ENCODE measurements at regions not wholly inside any gene's neighbourhood (a gene's known extent, or its start where the extent isn't known, plus 50 kb on each side); places are given as distances from the start of the nearest gene placed in this dataset.

- peaks cover 25% of the 10 kb centered on the region for H3K4me1 ChIP-seq (ENCODE audit: insufficient read depth, low read length)
- no peak overlapping the region for H3K27ac ChIP-seq (ENCODE audit: low read length)
- H3K27me3 ChIP-seq (ENCODE audit: insufficient read depth, low read length, poor library complexity), result no peaks in the 10 kb centered on the region
- no peaks in the 10 kb centered on the region for H4K20me1 ChIP-seq (ENCODE audit: insufficient read depth, low read length)
- TF ChIP-seq CTCF (IDR thresholded peaks at IDR 0.05; ENCODE audit: borderline replicate concordance, extremely low read depth, low read length, poor library complexity, severe bottlenecking) (no peak), EZH2 (IDR thresholded peaks at IDR 0.05; ENCODE audit: borderline replicate concordance, low read depth, low read length, severe bottlenecking) (no peak)
- H3K79me2 ChIP-seq (ENCODE audit: insufficient read depth, low read length), result no peaks in the 10 kb centered on the region
- H2AFZ ChIP-seq (ENCODE audit: low read depth, low read length), result no peak overlapping the region
- no peak overlapping the region for H3K4me3 ChIP-seq (ENCODE audit: low read depth in 1 of 2, low read length in 2 of 2)
- no peak for ATAC-seq (ENCODE audit: insufficient read depth, low read depth)
- no peak for DNase-seq
- H3K9me3 ChIP-seq (ENCODE audit: insufficient read depth, low read length, severe bottlenecking), result no peaks in the 10 kb centered on the region
- H3K4me2 ChIP-seq (ENCODE audit: insufficient read depth, low read length), result no peak overlapping the region
- H3K36me3 ChIP-seq (ENCODE audit: insufficient read depth, low read length), result no peaks in the 10 kb centered on the region
- no peak overlapping the region for H3K9ac ChIP-seq (ENCODE audit: low read depth, low read length)
These were observed 197.8 kb downstream of the AUH start for GRCh38 chr9:91163773-91164471.

Measured in DND-41 (cell line).